ENCODE measurements at regions not wholly inside any gene's neighbourhood (a gene's known extent, or its start where the extent isn't known, plus 50 kb on each side); places are given as distances from the start of the nearest gene placed in this dataset.

GRCh38 chr6:122012578-122012977 is 386.9 kb upstream of the HSF2 start:
- TF ChIP-seq CTCF (conservative IDR thresholded peaks at IDR 0.05; ENCODE audit: low read length) (no peak), EZH2phosphoT487 (IDR thresholded peaks at IDR 0.05; ENCODE audit: borderline replicate concordance) (no peak)

All from Loucy (cell line).